HepG2 (cell line): ENCODE measurements at regions not wholly inside any gene's neighbourhood (a gene's known extent, or its start where the extent isn't known, plus 50 kb on each side); places are given as distances from the start of the nearest gene placed in this dataset.
"Not testable (repeated sequence)": the region's sequence is repeated elsewhere in the genome, so short reads cannot be mapped to it uniquely, and the experiment has no call there.

Experiments
- CAMTA2 ChIP-seq: sonication (generic); formaldehyde crosslinking; IDR thresholded peaks from 2 replicates; pipeline ENCODE4 v1.4.0; 2020; ENCODE audit warnings: mild to moderate bottlenecking, missing genetic modification reagents, borderline replicate concordance
- E2F2 ChIP-seq: sonication (generic); formaldehyde crosslinking; IDR thresholded peaks from 2 replicates; pipeline ENCODE4 v1.4.0; 2020; ENCODE audit warnings: missing genetic modification reagents, borderline replicate concordance
- EZH2 ChIP-seq: conservative IDR thresholded peaks from 2 replicates; pipeline ENCODE4 v1.6.1; 2012; ENCODE audit warnings: mild to moderate bottlenecking, low read depth, low read length, moderate library complexity
- FOXK1 ChIP-seq: sonication (generic); formaldehyde crosslinking; IDR thresholded peaks from 2 replicates; pipeline ENCODE4 v1.4.0; 2020; ENCODE audit warnings: low read depth, missing genetic modification reagents, borderline replicate concordance
- HMG20A ChIP-seq: IDR thresholded peaks from 2 replicates; pipeline ENCODE4 v1.6.1; 2016; ENCODE audit warnings: borderline replicate concordance
- POGK ChIP-seq: sonication (generic); formaldehyde crosslinking; conservative IDR thresholded peaks from 2 replicates; pipeline ENCODE4 v1.8.0; 2022; ENCODE audit warnings: mild to moderate bottlenecking, moderate library complexity, missing genetic modification reagents
- RFX5 ChIP-seq: IDR thresholded peaks from 2 replicates; pipeline ENCODE4 v1.6.1; 2011; ENCODE audit warnings: low read depth, low read length, improper control_type of control experiment
- RXRB ChIP-seq: IDR thresholded peaks from 2 replicates; pipeline ENCODE4 v1.6.1; 2016; ENCODE audit warnings: borderline replicate concordance, missing genetic modification reagents, missing compliant biosample characterization
- ZBTB21 ChIP-seq: sonication (generic); formaldehyde crosslinking; IDR thresholded peaks from 2 replicates; pipeline ENCODE4 v1.4.0; 2020; ENCODE audit warnings: missing genetic modification reagents
- ZNF12 ChIP-seq: sonication (generic); formaldehyde crosslinking; IDR thresholded peaks from 2 replicates; pipeline ENCODE4 v1.5.0; 2020; ENCODE audit warnings: missing genetic modification reagents

GRCh38 chr10:130356429-130356828 lies 220.2 kb downstream of the GLRX3 start:
- TF ChIP-seq ZNF12 (CRISPR knock-in tag); E2F2 (CRISPR knock-in tag); EZH2; FOXK1; HMG20A (CRISPR knock-in tag); RFX5; ZBTB21 (CRISPR knock-in tag); RXRB (CRISPR knock-in tag); CAMTA2; POGK (CRISPR knock-in tag): not testable (repeated sequence)
